Body of pancreas (tissue), 4 donors: ENCODE measurements at regions not wholly inside any gene's neighbourhood (a gene's known extent, or its start where the extent isn't known, plus 50 kb on each side); places are given as distances from the start of the nearest gene placed in this dataset.

ENCODE experiments used
- POLR2A ChIP-seq, 3 donors: fragments of 450-650 bp; IDR thresholded peaks; one replicate each; pipeline ENCODE4 v1.6.1; 2016; ENCODE audit warnings: antibody characterized with exemption in 3 of 3, mild to moderate bottlenecking in 2 of 3
- TF ChIP-seq, protein P1 (sequence below), 7 experiments: fragments of 450-650 bp in 4 of 7; fragments of 200-600 bp in 3 of 7; sonication (generic) in 3 of 7; IDR thresholded peaks; one replicate each; pipeline ENCODE4 v1.5.1; 2016 to 2019; ENCODE audit warnings: antibody characterized with exemption in 7 of 7

- no peak for TF ChIP-seq POLR2A (IDR thresholded peaks at IDR 0.05)
- TF ChIP-seq, protein P1, sequence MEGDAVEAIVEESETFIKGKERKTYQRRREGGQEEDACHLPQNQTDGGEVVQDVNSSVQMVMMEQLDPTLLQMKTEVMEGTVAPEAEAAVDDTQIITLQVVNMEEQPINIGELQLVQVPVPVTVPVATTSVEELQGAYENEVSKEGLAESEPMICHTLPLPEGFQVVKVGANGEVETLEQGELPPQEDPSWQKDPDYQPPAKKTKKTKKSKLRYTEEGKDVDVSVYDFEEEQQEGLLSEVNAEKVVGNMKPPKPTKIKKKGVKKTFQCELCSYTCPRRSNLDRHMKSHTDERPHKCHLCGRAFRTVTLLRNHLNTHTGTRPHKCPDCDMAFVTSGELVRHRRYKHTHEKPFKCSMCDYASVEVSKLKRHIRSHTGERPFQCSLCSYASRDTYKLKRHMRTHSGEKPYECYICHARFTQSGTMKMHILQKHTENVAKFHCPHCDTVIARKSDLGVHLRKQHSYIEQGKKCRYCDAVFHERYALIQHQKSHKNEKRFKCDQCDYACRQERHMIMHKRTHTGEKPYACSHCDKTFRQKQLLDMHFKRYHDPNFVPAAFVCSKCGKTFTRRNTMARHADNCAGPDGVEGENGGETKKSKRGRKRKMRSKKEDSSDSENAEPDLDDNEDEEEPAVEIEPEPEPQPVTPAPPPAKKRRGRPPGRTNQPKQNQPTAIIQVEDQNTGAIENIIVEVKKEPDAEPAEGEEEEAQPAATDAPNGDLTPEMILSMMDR (IDR thresholded peaks at IDR 0.05): no peak
Observed at GRCh38 chr18:61714421-61714820, 178.4 kb downstream of the RNF152 start.
